HG03097 (cell line): ENCODE measurements at regions not wholly inside any gene's neighbourhood (a gene's known extent, or its start where the extent isn't known, plus 50 kb on each side); places are given as distances from the start of the nearest gene placed in this dataset.
"Not testable (repeated sequence)": the region's sequence is repeated elsewhere in the genome, so short reads cannot be mapped to it uniquely, and the experiment has no call there.

ENCODE experiments used
- ATAC-seq: cut with Tn5 transposase; IDR thresholded peaks from one replicate; pipeline ENCODE4 v1.9.1; 2021; ENCODE audit not compliant: unreplicated experiment, low FRiP score

GRCh38 chr7:68807666-68808065 is 790.6 kb upstream of the AUTS2 start:
- no peak for ATAC-seq

DNA sequence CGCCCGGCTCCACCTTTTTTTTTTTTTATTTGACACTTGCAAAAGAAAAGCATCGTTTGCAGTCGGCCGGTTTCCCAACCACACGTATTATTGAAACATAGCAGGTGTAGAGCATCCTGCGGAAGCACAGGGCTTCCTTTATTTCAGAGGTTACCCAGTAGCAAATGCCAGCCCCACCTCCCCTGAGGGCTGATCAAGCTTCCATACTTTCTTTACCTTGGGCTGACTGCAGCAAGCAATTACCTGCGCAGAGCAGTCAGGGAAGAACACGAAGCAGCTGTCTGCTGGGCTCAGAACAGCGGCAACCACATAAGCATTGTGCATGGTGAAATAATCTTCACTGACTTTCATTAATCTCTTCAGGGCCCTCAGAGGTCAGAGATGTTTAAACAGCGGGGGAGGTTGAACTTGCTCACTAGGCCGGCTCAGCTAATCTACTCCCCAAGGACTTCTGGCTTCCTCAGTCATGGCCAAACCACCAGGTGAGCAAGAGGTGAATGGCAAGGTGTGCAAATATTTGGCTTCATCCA is 784.7 kb upstream of the AUTS2 start:
- no peak for ATAC-seq

- ATAC-seq = no peak
These were observed 781.8 kb upstream of the AUTS2 start for GRCh38 chr7:68816491-68816890.

DNA sequence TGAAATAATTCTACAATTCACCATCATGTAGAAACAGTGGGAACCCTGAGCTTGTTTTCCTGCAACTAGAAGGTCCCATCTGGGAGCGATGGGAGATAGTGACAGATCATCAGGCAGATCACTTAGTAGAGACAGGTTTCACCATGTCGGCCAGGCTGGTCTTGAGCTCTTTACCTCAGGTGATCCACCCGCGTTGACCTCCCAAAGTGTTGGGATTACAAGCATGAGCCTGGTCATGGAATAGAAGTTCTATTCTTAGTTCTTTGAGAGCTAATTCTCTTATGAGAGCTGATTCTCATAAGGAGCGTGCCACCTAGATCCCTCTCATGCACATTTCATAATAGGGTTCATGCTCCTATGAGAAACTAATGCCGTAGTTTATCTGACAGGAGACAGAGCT is 778.0 kb upstream of the AUTS2 start:
- ATAC-seq = no peak

- ATAC-seq = no peak
These were observed 776.4 kb upstream of the AUTS2 start for GRCh38 chr7:68821846-68822245.

GRCh38 chr7:68823996-68824780 is 774.1 kb upstream of the AUTS2 start:
- ATAC-seq = no peak

GRCh38 chr7:68828575-68828974 is 769.7 kb upstream of the AUTS2 start:
- ATAC-seq = no peak

DNA sequence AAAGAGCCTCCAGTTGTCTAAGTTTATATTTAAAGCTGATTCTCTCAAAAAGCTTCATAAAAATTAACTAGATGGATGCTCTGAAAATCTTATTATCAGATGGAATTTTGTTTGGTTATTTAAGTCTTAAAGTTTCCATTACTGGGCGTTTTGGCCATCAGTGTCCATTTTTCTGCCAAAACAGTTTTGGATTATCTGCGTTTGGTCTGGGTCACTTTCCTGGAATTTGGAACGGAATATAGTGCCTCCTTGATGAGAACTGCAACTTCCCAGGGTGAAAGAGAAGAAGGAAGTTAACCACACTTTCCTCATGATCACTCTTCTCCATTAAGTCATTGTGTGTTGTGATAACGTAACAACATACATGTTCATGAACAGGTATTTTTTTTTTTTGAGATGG is 764.9 kb upstream of the AUTS2 start:
- no peak for ATAC-seq

GRCh38 chr7:68839014-68839413 is 759.3 kb upstream of the AUTS2 start:
- ATAC-seq = no peak

- ATAC-seq = no peak
These were observed 757.3 kb upstream of the AUTS2 start for GRCh38 chr7:68840991-68841390.

GRCh38 chr7:68843985-68844384 is 754.3 kb upstream of the AUTS2 start:
- not testable (repeated sequence) for ATAC-seq

DNA sequence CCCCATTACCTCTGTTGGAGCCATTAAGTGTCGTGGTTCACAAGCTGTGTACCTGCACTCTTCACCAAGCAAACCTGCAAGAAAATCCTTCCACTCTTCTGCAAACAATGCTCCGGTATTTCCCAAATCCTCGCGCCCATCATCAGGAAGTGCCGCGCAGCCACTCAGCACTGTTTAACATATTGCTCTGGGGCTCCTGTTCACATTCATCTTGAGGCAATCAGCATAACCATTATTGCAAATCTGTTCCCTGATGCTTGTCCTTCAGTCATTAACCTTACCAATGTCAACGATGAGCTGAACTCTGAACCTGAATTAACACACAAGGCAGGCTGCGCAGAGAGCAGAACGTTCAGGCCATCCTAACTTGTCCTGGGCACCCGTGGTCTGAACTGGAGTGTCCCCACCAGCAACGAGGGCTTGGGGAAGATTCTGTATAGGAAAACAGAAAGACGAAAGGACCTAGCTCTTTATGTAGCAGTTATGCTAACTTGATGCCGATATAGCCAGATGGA is 751.4 kb upstream of the AUTS2 start:
- no peak for ATAC-seq

- ATAC-seq = no peak
These were observed 745.0 kb upstream of the AUTS2 start for GRCh38 chr7:68853254-68853653.

DNA sequence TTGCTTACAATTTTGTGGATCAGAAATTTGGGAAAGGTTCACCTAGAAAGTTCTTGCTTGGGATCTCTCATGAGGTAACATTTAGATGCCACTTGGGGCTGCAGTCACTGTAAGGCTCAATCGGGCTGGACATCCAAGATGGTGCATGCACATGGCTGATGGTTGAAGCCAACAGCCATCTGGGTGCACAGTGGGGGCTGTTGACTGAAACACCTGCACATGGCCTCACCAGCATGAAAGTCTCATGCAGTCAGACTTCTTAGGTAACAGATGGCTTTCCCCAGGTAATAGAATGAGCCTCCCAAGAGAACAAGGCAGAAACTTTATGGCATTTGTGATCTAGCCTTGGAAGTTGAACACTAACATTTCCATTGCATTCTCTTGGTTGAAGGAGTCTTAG is 740.7 kb upstream of the AUTS2 start:
- ATAC-seq = no peak

GRCh38 chr7:68858497-68858896 is 739.8 kb upstream of the AUTS2 start:
- ATAC-seq = no peak

- ATAC-seq = no peak
These were observed 737.1 kb upstream of the AUTS2 start for GRCh38 chr7:68861171-68861570.

DNA sequence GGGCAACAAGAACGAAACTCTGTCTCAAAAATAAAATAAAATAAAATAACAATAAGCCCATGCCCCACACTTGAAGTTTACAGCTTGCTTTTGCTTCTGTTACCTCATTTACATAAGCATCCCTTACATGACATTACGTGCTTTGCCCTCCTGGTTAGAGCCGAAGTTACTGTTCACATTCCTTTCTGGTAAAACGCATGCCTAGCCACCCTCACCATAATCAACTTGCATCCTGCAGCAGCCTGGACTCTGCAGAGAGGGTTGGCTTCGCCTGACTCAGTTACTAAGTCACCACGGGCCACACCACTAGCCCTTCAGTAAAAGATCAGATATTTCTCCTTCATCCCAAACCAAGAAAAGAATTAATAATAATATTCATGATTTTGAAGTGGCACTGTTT is 736.0 kb upstream of the AUTS2 start:
- ATAC-seq = no peak

DNA sequence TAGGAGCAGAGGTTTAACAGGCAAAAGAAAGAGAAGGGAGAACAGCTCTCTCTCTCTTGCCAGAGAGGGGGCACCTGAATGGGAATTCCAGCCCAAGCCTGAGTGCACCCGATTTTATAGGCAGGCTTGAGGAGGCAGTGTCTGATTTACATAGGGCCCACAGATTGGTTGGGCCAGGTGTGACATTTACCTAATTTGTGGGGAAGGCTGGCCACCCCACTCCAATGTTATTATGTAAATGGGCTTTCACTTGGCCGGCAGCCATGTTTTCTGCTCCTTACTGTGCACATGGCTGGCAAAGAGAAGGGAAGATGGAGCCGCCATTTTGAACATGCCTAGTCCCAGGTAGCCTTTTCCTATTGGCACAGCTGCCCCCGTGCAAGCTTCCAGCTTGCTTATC is 735.5 kb upstream of the AUTS2 start:
- no peak for ATAC-seq

- ATAC-seq = no peak
These were observed 732.7 kb upstream of the AUTS2 start for GRCh38 chr7:68865351-68866199.

GRCh38 chr7:68866200-68866570 is 732.1 kb upstream of the AUTS2 start:
- no peak for ATAC-seq

DNA sequence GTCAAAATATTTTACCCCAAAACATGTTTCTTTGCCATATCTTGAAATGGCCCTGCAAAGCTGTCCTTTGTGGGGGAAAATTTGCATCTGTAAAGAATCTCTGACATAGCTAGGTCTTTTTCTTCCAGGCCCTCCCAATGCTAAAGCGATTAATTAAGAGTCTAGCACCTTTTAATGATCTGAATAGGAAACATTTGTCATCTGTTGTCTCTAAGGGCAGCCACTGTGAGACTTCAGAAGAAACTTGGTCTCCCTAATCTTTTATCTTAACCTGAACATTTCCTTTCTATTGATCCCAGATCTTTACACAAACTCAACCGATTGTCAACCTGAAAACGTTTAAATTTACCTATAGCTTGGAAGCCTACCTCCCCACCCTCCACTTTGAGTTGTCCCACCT is 731.6 kb upstream of the AUTS2 start:
- ATAC-seq = not testable (repeated sequence)
